Germinal center (tissue), 1 donor: ENCODE measurements at regions not wholly inside any gene's neighbourhood (a gene's known extent, or its start where the extent isn't known, plus 50 kb on each side); places are given as distances from the start of the nearest gene placed in this dataset.

Experiments used
- DNase-seq: peaks from one replicate; pipeline ENCODE4 v3.0.0; 2012; ENCODE audit warnings: mixed read lengths, low spot score

DNA sequence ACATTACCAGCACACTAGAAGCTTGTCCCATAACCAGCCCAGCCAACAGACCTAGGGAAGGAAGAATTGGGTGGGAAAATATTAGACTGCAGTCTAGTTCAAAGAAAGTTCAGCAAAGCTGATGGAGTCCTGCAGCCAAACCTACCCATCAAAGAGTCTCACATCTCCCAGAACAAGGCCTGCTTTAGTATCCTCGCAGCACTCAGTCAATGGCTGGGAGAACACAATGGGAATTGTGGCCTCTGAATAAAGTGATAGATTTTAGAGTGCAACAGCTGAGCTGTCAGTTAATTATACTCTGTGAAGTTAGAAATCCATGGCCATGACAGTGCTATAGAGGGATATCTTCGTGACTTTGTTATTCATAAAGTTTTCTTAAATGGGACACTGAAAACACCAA, 207.2 kb upstream of the NAALADL2 start:
- DNase-seq, result no peak

- DNase-seq, result no peak
Measured at GRCh38 chr3:174659511-174659910, 199.6 kb upstream of the NAALADL2 start.

DNA sequence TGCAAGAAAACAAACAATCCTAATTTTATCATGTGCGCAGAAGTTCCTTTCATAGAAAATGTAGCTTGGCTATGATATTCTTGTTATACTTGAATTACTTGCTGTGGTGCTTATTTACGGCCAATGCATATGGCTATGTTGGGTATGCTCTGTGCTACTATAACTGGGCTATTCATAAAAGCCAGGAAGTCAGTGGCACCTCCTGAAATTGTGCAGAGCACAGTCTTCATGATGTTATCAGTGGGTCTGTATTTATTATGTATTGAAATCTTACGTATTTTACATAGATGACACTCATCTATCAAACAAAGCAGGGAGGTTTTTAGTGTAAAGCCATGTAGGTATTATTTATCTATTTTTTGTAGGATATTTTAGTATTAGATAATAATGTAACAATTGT, 196.5 kb upstream of the NAALADL2 start:
- DNase-seq, result no peak

DNA sequence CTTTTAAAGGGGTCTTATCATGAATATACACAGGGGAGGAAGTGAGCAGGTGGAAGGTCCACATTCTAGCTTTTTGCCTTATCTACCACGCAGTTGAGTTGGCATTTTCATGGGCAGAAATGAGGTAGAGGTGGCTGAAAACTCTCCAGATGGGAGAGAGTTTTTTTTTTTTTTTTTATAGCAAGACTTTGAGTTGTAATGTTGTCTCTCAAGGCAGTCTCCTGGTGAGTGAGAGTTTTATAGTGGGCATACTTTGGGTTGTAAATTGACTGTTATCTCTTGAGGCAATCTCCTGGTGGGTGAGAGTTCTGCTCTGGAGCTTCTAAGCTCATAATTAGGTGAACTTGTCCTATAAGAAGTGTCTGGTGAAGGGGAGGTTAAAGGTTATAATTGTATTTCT, 191.7 kb upstream of the NAALADL2 start:
- no peak for DNase-seq

- no peak for DNase-seq
Measured at GRCh38 chr3:174675406-174675805, 183.7 kb upstream of the NAALADL2 start.

GRCh38 chr3:174681784-174682183, 177.3 kb upstream of the NAALADL2 start:
- DNase-seq, result no peak

GRCh38 chr3:174685796-174686195, 173.3 kb upstream of the NAALADL2 start:
- DNase-seq, result no peak

GRCh38 chr3:174697310-174697709, 161.8 kb upstream of the NAALADL2 start:
- no peak for DNase-seq

- no peak for DNase-seq
Measured at GRCh38 chr3:174700736-174701135, 158.4 kb upstream of the NAALADL2 start.

DNA sequence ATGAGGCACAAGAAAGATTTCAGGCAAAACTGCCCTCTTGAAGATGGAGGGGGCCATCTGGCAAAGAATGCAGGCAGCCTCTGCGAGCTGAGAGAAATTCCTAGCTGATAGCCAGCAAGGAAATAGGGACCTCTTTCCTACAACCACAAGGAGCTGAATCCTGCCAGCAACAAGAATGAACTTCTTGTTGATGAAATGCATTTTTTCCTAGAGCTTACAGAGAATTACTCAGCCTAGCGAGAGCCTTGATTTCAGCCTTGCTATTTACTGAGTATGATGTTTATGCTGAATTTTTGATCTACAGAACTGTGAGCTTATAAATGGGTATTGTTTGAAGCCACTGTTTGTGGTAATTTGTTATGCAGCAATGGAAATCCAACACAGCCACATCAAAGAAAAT, 148.5 kb upstream of the NAALADL2 start:
- no peak for DNase-seq

DNA sequence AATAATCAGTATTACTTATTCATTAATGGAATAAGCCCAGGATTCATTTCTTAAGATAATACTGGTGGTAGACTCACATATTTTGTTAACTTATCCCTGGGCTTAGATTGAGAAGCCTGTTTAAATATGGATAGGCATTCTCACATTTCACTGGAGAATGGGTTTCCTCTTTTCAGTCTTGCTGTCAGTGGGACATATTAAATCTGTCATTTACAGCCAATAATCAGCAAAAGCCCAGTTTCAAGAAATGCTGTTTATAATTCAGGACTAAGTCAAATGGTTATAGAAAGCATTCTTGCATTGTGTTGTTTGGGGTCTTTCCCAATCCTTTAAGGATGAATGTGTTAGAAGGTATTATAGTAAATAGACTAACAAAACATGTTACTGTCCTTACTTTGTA, 143.7 kb upstream of the NAALADL2 start:
- no peak for DNase-seq

GRCh38 chr3:174716956-174717505, 142.1 kb upstream of the NAALADL2 start:
- no peak for DNase-seq

DNA sequence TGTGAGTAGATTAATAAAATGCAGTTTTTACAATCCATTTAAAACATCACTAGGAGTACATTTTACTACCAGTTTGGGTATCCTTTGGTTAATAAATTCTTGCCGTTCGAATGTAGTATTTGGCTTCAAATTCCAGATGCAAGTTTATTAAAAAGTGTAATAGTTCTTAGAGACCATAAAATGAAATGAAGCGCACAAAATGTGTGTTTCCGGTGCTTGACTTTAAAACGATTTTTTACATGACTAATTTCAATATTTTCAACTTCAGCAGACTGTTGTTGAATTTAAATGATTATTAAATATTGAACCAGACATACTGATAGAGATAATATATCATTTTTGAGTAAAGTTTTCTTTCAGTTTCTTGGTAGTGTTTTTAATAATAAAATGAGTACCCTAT, 138.4 kb upstream of the NAALADL2 start:
- no peak for DNase-seq

DNA sequence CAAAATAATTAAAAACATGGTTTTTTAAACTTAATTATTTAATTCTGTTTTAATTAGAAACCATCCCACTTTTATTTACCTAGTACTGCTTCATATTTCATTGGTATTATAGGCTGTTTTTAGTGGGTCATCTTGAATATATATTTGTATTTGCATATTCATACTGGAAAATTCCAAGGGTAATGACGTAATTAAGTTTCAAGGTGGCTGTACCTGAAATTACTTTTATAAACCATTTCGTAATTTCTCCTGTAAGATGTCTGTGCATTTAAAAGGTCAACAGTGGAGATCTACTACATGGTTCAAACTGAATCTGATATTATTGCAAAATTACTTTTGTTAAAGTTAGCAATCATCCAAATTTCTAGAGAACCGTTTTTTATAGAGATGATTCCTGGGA, 133.8 kb upstream of the NAALADL2 start:
- no peak for DNase-seq

DNA sequence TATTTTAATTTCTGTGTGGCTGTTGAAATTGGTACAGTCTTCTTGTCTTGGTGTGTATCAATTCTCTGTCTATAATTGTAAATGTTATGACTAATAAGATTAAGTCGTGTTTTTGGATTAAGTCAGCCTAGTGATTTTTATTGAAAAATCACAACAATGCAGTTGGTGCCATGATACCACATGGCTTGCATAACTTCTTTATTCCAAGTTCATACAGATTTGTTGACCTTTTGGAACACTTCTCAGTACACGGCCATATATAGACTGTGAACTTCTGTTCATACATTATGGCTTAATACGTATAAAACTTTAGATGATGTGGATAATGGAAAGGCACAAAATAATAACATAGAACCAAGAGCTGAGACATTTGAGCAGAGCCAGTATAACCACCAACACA, 121.2 kb upstream of the NAALADL2 start:
- DNase-seq, result no peak

DNA sequence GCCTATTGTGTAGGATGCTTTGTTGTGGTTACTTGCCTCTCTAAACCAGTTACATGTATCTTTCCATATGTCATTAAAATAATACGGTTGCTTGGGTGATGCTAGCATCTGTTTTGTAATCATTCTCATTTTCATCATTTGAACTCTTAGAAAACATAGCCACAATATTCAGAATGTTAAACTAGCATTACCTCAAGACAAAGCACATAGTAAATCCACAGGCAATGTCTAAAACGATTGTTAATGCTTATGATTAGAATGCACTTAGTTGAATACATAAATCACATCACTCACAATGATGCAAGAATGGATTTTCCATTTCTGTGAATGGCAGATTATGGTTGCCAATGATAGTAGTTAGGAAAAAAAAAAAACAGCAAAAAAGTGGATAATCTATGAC, 110.0 kb upstream of the NAALADL2 start:
- DNase-seq, result no peak

DNA sequence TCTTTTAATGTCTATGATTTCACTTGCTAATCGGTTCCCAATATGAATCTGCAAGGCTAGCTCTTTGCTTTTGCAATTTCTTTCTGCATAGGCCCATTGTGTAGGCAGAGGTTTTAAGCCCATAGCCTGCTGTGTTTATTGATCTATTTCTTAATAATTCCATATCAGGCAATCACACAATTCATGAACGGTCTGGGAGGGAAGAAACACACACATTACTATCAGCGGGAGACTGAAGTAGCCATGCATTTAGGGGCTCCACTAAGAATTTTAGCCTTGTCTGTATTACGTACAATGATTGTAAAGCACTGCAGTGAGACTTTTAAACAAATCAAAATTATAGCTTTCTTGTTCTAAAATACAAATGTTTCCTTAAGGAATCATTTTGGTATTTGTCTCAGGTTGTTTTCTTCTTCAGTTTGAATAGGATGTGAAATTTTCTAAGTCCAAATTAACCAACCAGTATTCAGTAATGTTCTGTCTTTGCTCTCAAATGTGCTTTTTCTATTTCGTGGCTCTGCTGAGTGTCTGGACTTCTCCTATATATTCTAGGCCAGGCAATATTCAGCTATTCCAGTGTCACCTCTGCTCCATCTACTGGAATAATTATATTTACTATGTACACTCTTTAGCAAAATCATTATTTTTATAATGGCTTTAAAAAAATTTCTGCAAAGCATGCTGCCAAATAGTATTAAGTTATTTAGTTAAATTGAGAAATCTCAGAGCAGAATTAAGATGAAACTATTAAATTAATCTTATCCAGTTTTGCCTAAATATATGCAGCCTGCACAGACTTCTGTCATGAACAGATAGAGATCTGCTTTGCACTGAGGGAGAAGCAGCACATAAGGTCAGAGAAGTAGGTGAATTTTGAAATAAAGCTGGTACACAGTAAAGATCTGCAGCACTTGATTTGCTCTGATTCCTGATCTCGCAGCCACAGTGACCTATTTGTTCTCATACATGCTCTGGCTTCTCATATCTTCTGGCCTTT, 103.0 kb upstream of the NAALADL2 start:
- no peak for DNase-seq

DNA sequence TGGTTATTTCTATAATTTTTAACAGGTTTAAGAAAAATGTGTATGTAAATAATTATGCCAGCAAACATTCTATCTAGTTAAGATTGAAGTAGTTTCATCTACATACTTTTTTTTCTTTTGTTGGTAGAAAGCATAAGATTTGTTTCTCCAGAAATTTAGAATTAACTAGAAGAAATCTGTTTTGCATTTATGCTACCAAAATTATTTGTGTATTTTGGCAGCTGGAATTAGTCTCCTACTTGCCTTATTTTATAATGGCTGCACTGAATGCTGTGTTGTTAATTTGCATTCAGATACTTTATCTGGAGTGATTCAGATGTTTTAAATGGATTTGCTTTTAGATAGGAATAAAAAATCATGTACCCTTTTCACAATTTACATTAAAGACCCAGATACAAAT, 100.2 kb upstream of the NAALADL2 start:
- DNase-seq, result no peak

GRCh38 chr3:174767406-174767805, 91.7 kb upstream of the NAALADL2 start:
- DNase-seq, result no peak

- DNase-seq, result no peak
Measured at GRCh38 chr3:174767853-174768382, 91.2 kb upstream of the NAALADL2 start.

- no peak for DNase-seq
Measured at GRCh38 chr3:174769171-174769570, 90.0 kb upstream of the NAALADL2 start.

- no peak for DNase-seq
Measured at GRCh38 chr3:174775603-174776002, 83.5 kb upstream of the NAALADL2 start.

DNA sequence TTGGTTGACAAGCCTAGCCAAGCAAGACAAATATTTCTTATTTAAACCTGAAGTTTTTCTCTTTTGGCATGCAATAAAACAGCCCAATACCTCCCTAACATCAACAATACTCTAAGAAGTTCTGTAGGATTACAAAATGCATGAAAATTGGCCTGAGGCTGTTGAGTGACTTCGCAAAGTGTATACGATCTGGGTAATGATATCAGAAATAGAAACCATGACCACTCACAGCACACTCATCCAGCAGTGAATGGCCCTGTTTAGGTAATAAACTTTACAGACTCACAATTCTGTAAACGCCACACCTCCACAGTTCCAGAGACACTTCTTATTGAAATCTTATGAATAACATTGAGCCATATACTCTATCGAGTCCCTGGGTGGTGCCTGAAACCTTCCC, 83.0 kb upstream of the NAALADL2 start:
- DNase-seq, result no peak
